ENCODE measurements at regions not wholly inside any gene's neighbourhood (a gene's known extent, or its start where the extent isn't known, plus 50 kb on each side); places are given as distances from the start of the nearest gene placed in this dataset.

- TF ChIP-seq POLR2AphosphoS5 (IDR thresholded peaks at IDR 0.05) (no peak), CTCF (IDR thresholded peaks at IDR 0.05) (no peak), POLR2A (IDR thresholded peaks at IDR 0.05) (no peak), EP300 (IDR thresholded peaks at IDR 0.05; ENCODE audit: low read depth) (no peak)
Observed at GRCh38 chr5:27906481-27906880, 868.1 kb upstream of the CDH9 start.
